IPS-20b (cell line): ENCODE measurements at regions not wholly inside any gene's neighbourhood (a gene's known extent, or its start where the extent isn't known, plus 50 kb on each side); places are given as distances from the start of the nearest gene placed in this dataset.

Experiments used
- H3K27ac ChIP-seq: one replicate; pipeline ENCODE4 v1.5.1; 2013; ENCODE audit warnings: low read length
- H3K27me3 ChIP-seq: 2 replicates; pipeline ENCODE4 v1.6.1; 2013; ENCODE audit warnings: mild to moderate bottlenecking, low read length, inconsistent platforms; ENCODE audit not compliant: insufficient read depth
- H3K36me3 ChIP-seq: 2 replicates; pipeline ENCODE4 v1.6.1; 2013; ENCODE audit warnings: low read depth, mild to moderate bottlenecking, inconsistent platforms, low read length, moderate library complexity; ENCODE audit not compliant: insufficient read depth
- H3K4me1 ChIP-seq: 2 replicates; pipeline ENCODE4 v1.6.1; 2013; ENCODE audit warnings: mild to moderate bottlenecking, control low read depth, inconsistent platforms, low read length, moderate library complexity; ENCODE audit not compliant: insufficient read depth
- H3K4me3 ChIP-seq: 2 replicates; pipeline ENCODE4 v1.5.1; 2013; ENCODE audit warnings: mild to moderate bottlenecking, low read length, inconsistent platforms
- H3K9ac ChIP-seq: 2 replicates; pipeline ENCODE4 v1.6.1; 2013; ENCODE audit warnings: low read depth, mild to moderate bottlenecking, inconsistent platforms, low read length, moderate library complexity
- H3K9me3 ChIP-seq: 2 replicates; pipeline ENCODE4 v1.6.1; 2013; ENCODE audit warnings: mild to moderate bottlenecking, low read depth, low read length, inconsistent platforms; ENCODE audit not compliant: insufficient read depth

GRCh38 chrY:13168257-13168656 lies 263.6 kb downstream of the DDX3Y start:
- no peaks in the 10 kb centered on the region for H3K27me3 ChIP-seq
- H3K27ac ChIP-seq: no peak overlapping the region
- H3K4me1 ChIP-seq: no peaks in the 10 kb centered on the region
- H3K4me3 ChIP-seq: no peak overlapping the region
- H3K9me3 ChIP-seq: peaks cover 14% of the 10 kb centered on the region
- H3K9ac ChIP-seq: no peak overlapping the region
- H3K36me3 ChIP-seq: no peaks in the 10 kb centered on the region
